H9 (cell line): ENCODE measurements at regions not wholly inside any gene's neighbourhood (a gene's known extent, or its start where the extent isn't known, plus 50 kb on each side); places are given as distances from the start of the nearest gene placed in this dataset.

Experiments
- DNase-seq: peaks from one replicate; pipeline ENCODE4 v3.0.0-alpha.2; 2017
- H2AFZ ChIP-seq: one replicate; pipeline ENCODE4 v1.6.1; 2013; ENCODE audit warnings: mild to moderate bottlenecking, low read length, control low read depth, moderate library complexity
- H2AK5ac ChIP-seq: 2 replicates; pipeline ENCODE4 v1.6.1; 2013; ENCODE audit warnings: low read length, control low read depth, mixed read lengths; ENCODE audit not compliant: insufficient read length
- H2BK120ac ChIP-seq: one replicate; pipeline ENCODE4 v1.6.1; 2013; ENCODE audit warnings: low read depth, mild to moderate bottlenecking, low read length, control low read depth, inconsistent platforms; ENCODE audit not compliant: poor library complexity, severe bottlenecking
- H2BK12ac ChIP-seq: 2 replicates; pipeline ENCODE4 v1.6.1; 2013; ENCODE audit warnings: low read length, control low read depth, mixed read lengths, low read depth; ENCODE audit not compliant: insufficient read length
- H2BK15ac ChIP-seq: 2 replicates; pipeline ENCODE4 v1.6.1; 2013; ENCODE audit warnings: low read depth, low read length, control low read depth
- H2BK20ac ChIP-seq: one replicate; pipeline ENCODE4 v1.6.1; 2013; ENCODE audit warnings: low read depth, mild to moderate bottlenecking, low read length, control low read depth, inconsistent platforms; ENCODE audit not compliant: poor library complexity, severe bottlenecking
- H2BK5ac ChIP-seq: 2 replicates; pipeline ENCODE4 v1.6.1; 2013; ENCODE audit warnings: low read length, control low read depth, mixed read lengths; ENCODE audit not compliant: insufficient read length
- H3K14ac ChIP-seq: 2 replicates; pipeline ENCODE4 v1.6.1; 2013; ENCODE audit warnings: low read length, control low read depth; ENCODE audit not compliant: insufficient read depth
- H3K18ac ChIP-seq: 2 replicates; pipeline ENCODE4 v1.6.1; 2013; ENCODE audit warnings: low read depth, mild to moderate bottlenecking, mixed read lengths, low read length, control low read depth; ENCODE audit not compliant: insufficient read length
- H3K23ac ChIP-seq: 2 replicates; pipeline ENCODE4 v1.6.1; 2013; ENCODE audit warnings: low read length, control low read depth, mixed read lengths, low read depth; ENCODE audit not compliant: insufficient read length
- H3K23me2 ChIP-seq: 2 replicates; pipeline ENCODE4 v1.6.1; 2013; ENCODE audit warnings: low read depth, mild to moderate bottlenecking, mixed read lengths, low read length, control low read depth; ENCODE audit not compliant: insufficient read length, poor library complexity, severe bottlenecking
- H3K27ac ChIP-seq: 2 replicates; pipeline ENCODE4 v1.5.1; 2013; ENCODE audit warnings: low read length, control low read depth, mixed read lengths, low read depth; ENCODE audit not compliant: insufficient read length
- H3K27me3 ChIP-seq: 2 replicates; pipeline ENCODE4 v1.6.1; 2013; ENCODE audit warnings: low read length, control low read depth, inconsistent platforms; ENCODE audit not compliant: insufficient read depth
- H3K4ac ChIP-seq: 2 replicates; pipeline ENCODE4 v1.6.1; 2013; ENCODE audit warnings: low read depth, mild to moderate bottlenecking, control low read depth, inconsistent platforms, low read length, moderate library complexity
- H3K4me1 ChIP-seq: 2 replicates; pipeline ENCODE4 v1.6.1; 2013; ENCODE audit warnings: low read length, control low read depth, inconsistent platforms; ENCODE audit not compliant: insufficient read depth
- H3K4me2 ChIP-seq: 2 replicates; pipeline ENCODE4 v1.6.1; 2013; ENCODE audit warnings: low read length, control low read depth, mixed read lengths; ENCODE audit not compliant: insufficient read length, insufficient read depth
- H3K56ac ChIP-seq: 2 replicates; pipeline ENCODE4 v1.6.1; 2013; ENCODE audit warnings: low read depth, mild to moderate bottlenecking, mixed read lengths, low read length, control low read depth; ENCODE audit not compliant: insufficient read length
- H3K79me1 ChIP-seq: 2 replicates; pipeline ENCODE4 v1.6.1; 2013; ENCODE audit warnings: low read depth, mild to moderate bottlenecking, moderate library complexity, low read length, control low read depth, inconsistent platforms; ENCODE audit not compliant: insufficient read depth, poor library complexity, severe bottlenecking
- H3K79me2 ChIP-seq: 2 replicates; pipeline ENCODE4 v1.6.1; 2013; ENCODE audit warnings: low read length, control low read depth, inconsistent platforms; ENCODE audit not compliant: insufficient read depth
- H3K9ac ChIP-seq: 2 replicates; pipeline ENCODE4 v1.6.1; 2013; ENCODE audit warnings: low read length, control low read depth, mixed read lengths; ENCODE audit not compliant: insufficient read length; ENCODE audit errors: extremely low read depth
- H3K9me3 ChIP-seq: one replicate; pipeline ENCODE4 v1.6.1; 2013; ENCODE audit warnings: low read depth, low read length, inconsistent platforms; ENCODE audit not compliant: control insufficient read depth
- H3T11ph ChIP-seq: one replicate; pipeline ENCODE4 v1.6.1; 2013; ENCODE audit warnings: mild to moderate bottlenecking, low read length, control low read depth, inconsistent platforms
- H4K20me1 ChIP-seq: one replicate; pipeline ENCODE4 v1.6.1; 2013; ENCODE audit not compliant: control insufficient read depth, insufficient read length, insufficient read depth
- H4K5ac ChIP-seq: 2 replicates; pipeline ENCODE4 v1.6.1; 2013; ENCODE audit warnings: low read depth, mild to moderate bottlenecking, mixed read lengths, low read length, control low read depth; ENCODE audit not compliant: insufficient read length
- H4K8ac ChIP-seq: replicated peaks from 2 replicates; pipeline ENCODE4 v1.6.1; 2013; ENCODE audit warnings: low read length, control low read depth, mixed read lengths, low read depth; ENCODE audit not compliant: insufficient read length
- H4K91ac ChIP-seq: 2 replicates; pipeline ENCODE4 v1.6.1; 2013; ENCODE audit warnings: low read depth, mild to moderate bottlenecking, moderate library complexity, mixed read lengths, low read length, control low read depth; ENCODE audit not compliant: insufficient read length
- H3K27ac Mint-ChIP-seq, 3 experiments: 2 replicates in 2 of 3; 3 replicates in 1 of 3; pipeline ENCODE4 v1.8.0; 2020 to 2021; ENCODE audit warnings: mixed read lengths in 3 of 3, mild to moderate bottlenecking in 1 of 3, moderate library complexity in 1 of 3
- H3K27me3 Mint-ChIP-seq: 2 replicates; pipeline ENCODE4 v1.8.0; 2021; ENCODE audit warnings: low read depth, mild to moderate bottlenecking, moderate library complexity, mixed read lengths
- H3K36me3 Mint-ChIP-seq, 3 experiments: 2 replicates in 2 of 3; 3 replicates in 1 of 3; pipeline ENCODE4 v1.8.0; 2020 to 2021; ENCODE audit warnings: low read depth in 3 of 3, mixed read lengths in 3 of 3; ENCODE audit not compliant: insufficient read depth in 1 of 3
- H3K4me1 Mint-ChIP-seq, 2 experiments: 2 replicates each; pipeline ENCODE4 v1.8.0; 2020; ENCODE audit warnings: mixed read lengths in 2 of 2
- H3K4me3 Mint-ChIP-seq, 2 experiments: 2 replicates in 1 of 2; 3 replicates in 1 of 2; pipeline ENCODE4 v1.8.0; 2020 to 2021; ENCODE audit warnings: mild to moderate bottlenecking in 2 of 2, mixed read lengths in 2 of 2, moderate library complexity in 1 of 2
- H3K9me3 Mint-ChIP-seq, 2 experiments: 2 replicates in 1 of 2; 3 replicates in 1 of 2; pipeline ENCODE4 v1.8.0; 2020; ENCODE audit warnings: mild to moderate bottlenecking in 2 of 2, mixed read lengths in 2 of 2, moderate library complexity in 1 of 2
- WGBS: extraction: QIAGEN DNeasy Blood & Tissue Kit; methylation state at CpG from one replicate; pipeline ENCODE4 v1.1.7; 2013; ENCODE audit warnings: missing lambda C conversion rate, low lambda C conversion rate, mixed read lengths; ENCODE audit not compliant: insufficient read length; ENCODE audit errors: extremely low coverage; 5-methylcytosine and 5-hydroxymethylcytosine counted together
- TF ChIP-seq, protein P1 (sequence below): fragments of 200-600 bp; sonication (generic); conservative IDR thresholded peaks from 3 replicates; pipeline ENCODE4 v1.8.0; 2021; ENCODE audit warnings: antibody characterized with exemption, mild to moderate bottlenecking

DNA sequence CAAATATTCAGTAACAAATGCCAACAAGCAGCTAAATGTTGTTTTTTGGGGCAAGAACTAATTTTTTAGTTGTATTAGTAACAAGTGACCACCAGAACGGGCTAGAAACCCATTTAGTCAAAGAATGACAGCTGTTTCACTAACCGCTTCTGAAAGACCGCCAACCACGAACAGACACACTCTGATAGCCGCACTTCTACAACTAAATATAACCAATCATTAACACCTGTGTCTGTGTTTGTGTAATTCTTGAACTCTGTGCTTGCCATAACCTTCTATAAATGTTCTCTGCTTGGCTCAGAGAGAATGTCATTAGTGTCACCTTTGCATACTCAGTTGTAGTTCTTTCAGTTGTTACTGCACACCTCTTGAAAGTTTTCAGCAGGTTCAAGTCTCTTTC, 526.3 kb upstream of the LRRTM1 start:
- no peak overlapping the region for H3K23ac ChIP-seq
- H3K79me2 ChIP-seq: no peaks in the 10 kb centered on the region
- Mint-ChIP-seq H3K27me3 (no peaks in the 10 kb centered on the region), H3K36me3 (no peaks in the 10 kb centered on the region), H3K4me3 (no peak overlapping the region), H3K4me1 (no peaks in the 10 kb centered on the region), H3K27ac (no peak overlapping the region), H3K9me3 (no peaks in the 10 kb centered on the region)
- H4K20me1 ChIP-seq: no peaks in the 10 kb centered on the region
- no peak overlapping the region for H3K4ac ChIP-seq
- H3K79me1 ChIP-seq: no peaks in the 10 kb centered on the region
- no peaks in the 10 kb centered on the region for H3K4me1 ChIP-seq
- no peak overlapping the region for H3K18ac ChIP-seq
- no peak overlapping the region for H3K27ac ChIP-seq
- no peaks in the 10 kb centered on the region for H3K23me2 ChIP-seq
- no peak overlapping the region for H2AK5ac ChIP-seq
- H3K14ac ChIP-seq: no peak overlapping the region
- H3K9ac ChIP-seq: no peak overlapping the region
- H4K91ac ChIP-seq: no peak overlapping the region
- TF ChIP-seq, protein P1, sequence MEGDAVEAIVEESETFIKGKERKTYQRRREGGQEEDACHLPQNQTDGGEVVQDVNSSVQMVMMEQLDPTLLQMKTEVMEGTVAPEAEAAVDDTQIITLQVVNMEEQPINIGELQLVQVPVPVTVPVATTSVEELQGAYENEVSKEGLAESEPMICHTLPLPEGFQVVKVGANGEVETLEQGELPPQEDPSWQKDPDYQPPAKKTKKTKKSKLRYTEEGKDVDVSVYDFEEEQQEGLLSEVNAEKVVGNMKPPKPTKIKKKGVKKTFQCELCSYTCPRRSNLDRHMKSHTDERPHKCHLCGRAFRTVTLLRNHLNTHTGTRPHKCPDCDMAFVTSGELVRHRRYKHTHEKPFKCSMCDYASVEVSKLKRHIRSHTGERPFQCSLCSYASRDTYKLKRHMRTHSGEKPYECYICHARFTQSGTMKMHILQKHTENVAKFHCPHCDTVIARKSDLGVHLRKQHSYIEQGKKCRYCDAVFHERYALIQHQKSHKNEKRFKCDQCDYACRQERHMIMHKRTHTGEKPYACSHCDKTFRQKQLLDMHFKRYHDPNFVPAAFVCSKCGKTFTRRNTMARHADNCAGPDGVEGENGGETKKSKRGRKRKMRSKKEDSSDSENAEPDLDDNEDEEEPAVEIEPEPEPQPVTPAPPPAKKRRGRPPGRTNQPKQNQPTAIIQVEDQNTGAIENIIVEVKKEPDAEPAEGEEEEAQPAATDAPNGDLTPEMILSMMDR: no peak
- no peak overlapping the region for H3K56ac ChIP-seq
- H2AFZ ChIP-seq: no peak overlapping the region
- no peaks in the 10 kb centered on the region for H3K27me3 ChIP-seq
- no CpG with 5 or more reads among the region's 5 CpGs for WGBS
- no peak overlapping the region for H2BK120ac ChIP-seq
- no peak overlapping the region for H2BK15ac ChIP-seq
- no peak overlapping the region for H2BK20ac ChIP-seq
- H4K8ac ChIP-seq: no peak overlapping the region
- H3T11ph ChIP-seq: no peak overlapping the region
- H2BK12ac ChIP-seq: no peak overlapping the region
- no peak overlapping the region for H2BK5ac ChIP-seq
- H3K4me2 ChIP-seq: no peak overlapping the region
- H3K9me3 ChIP-seq: no peaks in the 10 kb centered on the region
- H4K5ac ChIP-seq: no peak overlapping the region
- no peak for DNase-seq
